HFFc6 (cell line): ENCODE measurements at regions not wholly inside any gene's neighbourhood (a gene's known extent, or its start where the extent isn't known, plus 50 kb on each side); places are given as distances from the start of the nearest gene placed in this dataset.
"Not testable (repeated sequence)": the region's sequence is repeated elsewhere in the genome, so short reads cannot be mapped to it uniquely, and the experiment has no call there.

Experiments used
- DNase-seq: peaks from one replicate; pipeline ENCODE4 v3.0.0-alpha.2; 2018
- H3K27ac Mint-ChIP-seq: 2 replicates; pipeline ENCODE4 v1.8.0; 2020; ENCODE audit warnings: mild to moderate bottlenecking, mixed read lengths
- H3K27me3 Mint-ChIP-seq: 2 replicates; pipeline ENCODE4 v1.8.0; 2021; ENCODE audit warnings: mild to moderate bottlenecking, moderate library complexity, mixed read lengths; ENCODE audit not compliant: insufficient read depth
- H3K36me3 Mint-ChIP-seq: 2 replicates; pipeline ENCODE4 v1.8.0; 2021; ENCODE audit warnings: low read depth, mixed read lengths
- H3K4me1 Mint-ChIP-seq: 2 replicates; pipeline ENCODE4 v1.8.0; 2020; ENCODE audit warnings: low read depth, mixed read lengths
- H3K4me3 Mint-ChIP-seq: 2 replicates; pipeline ENCODE4 v1.8.0; 2020; ENCODE audit warnings: mild to moderate bottlenecking, moderate library complexity, mixed read lengths
- H3K9me3 Mint-ChIP-seq: 2 replicates; pipeline ENCODE4 v1.8.0; 2020; ENCODE audit warnings: mild to moderate bottlenecking, mixed read lengths
- TF ChIP-seq, protein P1 (sequence below): fragments of 200-600 bp; sonication (generic); IDR thresholded peaks from 2 replicates; pipeline ENCODE4 v1.5.0; 2021; ENCODE audit warnings: antibody characterized with exemption, mild to moderate bottlenecking

DNA sequence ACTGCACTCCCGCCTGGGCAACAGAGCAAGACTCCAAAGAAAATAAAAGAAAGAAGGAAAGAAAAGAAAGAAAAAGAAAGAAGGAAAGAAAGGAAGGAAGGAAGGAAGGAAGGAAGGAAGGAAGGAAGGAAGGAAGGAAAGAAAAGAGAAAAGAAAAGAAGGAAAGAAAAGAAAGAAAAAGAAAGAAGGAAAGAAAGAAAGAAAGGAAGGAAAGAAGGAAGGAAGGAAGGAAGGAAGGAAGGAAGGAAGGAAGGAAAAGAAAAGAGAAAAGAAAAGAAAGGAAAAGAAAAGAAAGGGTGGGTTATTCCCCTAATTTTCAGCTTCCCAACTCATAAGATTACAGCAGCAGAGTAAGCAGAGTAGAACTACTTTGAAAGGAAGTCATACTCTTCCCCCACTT is 64.4 kb downstream of the TMEM200C start:
- peaks cover 68% of the 10 kb centered on the region for H3K9me3 Mint-ChIP-seq

DNA sequence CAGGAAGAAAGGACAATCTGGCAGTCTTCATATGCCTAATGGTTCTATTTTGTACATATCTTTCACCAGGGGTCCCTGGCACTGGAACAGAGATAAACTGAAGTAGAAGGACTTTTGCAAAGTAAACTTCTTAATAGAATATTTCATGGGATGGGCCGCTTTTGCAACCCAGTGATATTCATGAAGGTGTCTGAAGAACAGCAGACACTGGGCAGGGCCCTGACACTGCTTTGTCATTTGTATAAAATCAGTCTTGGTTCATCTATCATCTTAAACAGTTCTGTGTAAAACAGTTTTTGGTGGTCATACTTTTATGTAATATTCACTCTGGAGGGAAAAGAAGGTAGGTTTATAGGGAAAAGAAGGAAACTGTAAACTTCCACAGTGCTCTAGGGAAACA is 66.4 kb downstream of the TMEM200C start:
- Mint-ChIP-seq H3K27me3 (no peaks in the 10 kb centered on the region), H3K9me3 (peaks cover 58% of the 10 kb centered on the region), H3K27ac (no peak overlapping the region), H3K4me1 (no peaks in the 10 kb centered on the region), H3K4me3 (no peak overlapping the region), H3K36me3 (0 out of 2 replicates have a peak, but pooled peaks cover 4% of the 10 kb centered on the region)
- TF ChIP-seq, protein P1, sequence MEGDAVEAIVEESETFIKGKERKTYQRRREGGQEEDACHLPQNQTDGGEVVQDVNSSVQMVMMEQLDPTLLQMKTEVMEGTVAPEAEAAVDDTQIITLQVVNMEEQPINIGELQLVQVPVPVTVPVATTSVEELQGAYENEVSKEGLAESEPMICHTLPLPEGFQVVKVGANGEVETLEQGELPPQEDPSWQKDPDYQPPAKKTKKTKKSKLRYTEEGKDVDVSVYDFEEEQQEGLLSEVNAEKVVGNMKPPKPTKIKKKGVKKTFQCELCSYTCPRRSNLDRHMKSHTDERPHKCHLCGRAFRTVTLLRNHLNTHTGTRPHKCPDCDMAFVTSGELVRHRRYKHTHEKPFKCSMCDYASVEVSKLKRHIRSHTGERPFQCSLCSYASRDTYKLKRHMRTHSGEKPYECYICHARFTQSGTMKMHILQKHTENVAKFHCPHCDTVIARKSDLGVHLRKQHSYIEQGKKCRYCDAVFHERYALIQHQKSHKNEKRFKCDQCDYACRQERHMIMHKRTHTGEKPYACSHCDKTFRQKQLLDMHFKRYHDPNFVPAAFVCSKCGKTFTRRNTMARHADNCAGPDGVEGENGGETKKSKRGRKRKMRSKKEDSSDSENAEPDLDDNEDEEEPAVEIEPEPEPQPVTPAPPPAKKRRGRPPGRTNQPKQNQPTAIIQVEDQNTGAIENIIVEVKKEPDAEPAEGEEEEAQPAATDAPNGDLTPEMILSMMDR: no peak
- no peak for DNase-seq

More for the DNA sequence above, 64.4 kb downstream of the TMEM200C start:
- H3K4me3 Mint-ChIP-seq, H3K4me1 Mint-ChIP-seq, H3K27ac Mint-ChIP-seq, DNase-seq, H3K36me3 Mint-ChIP-seq, H3K27me3 Mint-ChIP-seq: not testable (repeated sequence)

DNA sequence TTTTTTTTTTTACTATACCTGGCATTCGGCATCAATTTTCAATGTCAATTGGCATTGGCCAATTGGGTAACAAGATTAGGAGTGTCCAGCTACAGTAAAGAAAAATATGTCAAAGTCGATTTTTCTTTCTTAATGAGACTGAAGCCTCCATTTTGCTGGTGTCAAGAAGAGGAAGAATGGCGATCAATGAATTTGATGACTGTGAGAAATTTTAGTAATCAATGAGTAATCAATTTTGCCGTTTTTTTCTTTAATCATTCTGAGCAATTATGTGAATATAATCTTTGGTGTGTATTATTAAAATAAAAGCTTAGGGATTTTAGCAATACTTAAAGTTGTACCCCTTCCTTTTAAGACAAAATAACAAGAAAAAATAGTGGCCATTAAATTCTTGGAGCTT is 69.7 kb downstream of the TMEM200C start:
- Mint-ChIP-seq H3K9me3 (peaks cover 57% of the 10 kb centered on the region), H3K27ac (no peak overlapping the region), H3K27me3 (peaks cover 1% of the 10 kb centered on the region), H3K4me3 (no peak overlapping the region), H3K36me3 (no peaks in the 10 kb centered on the region), H3K4me1 (no peaks in the 10 kb centered on the region)
- TF ChIP-seq, protein P1: no peak
- DNase-seq: no peak

DNA sequence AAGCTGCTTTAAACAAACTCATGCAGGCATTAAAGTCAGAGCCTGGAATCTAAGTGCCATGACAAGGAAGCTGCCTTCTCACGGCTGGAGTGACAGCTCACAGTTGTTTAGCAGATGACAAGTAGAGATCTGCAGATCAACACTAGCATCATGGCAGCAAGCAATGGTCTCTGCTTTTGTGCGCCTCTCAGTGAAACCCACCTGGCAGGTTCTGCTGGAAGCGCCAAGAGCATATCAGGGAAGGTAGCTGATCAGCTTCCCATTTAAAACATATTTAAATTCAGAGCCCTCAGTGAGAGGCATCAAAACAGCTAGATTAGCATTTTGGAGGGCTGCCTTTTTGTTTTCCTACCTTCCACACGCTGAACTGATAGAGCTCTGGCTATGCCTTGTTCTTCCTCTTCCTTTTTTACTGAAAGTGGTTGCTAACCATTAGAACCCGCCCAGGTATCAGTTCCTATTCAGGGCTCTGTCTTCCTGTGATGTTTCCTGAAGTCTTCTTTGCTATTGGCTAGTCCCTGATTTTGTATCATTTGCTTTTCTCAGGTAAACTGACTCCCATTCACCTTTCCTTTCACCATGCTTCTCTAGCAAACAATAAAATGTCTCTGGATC is 70.8 kb downstream of the TMEM200C start:
- Mint-ChIP-seq H3K9me3 (peaks cover 54% of the 10 kb centered on the region), H3K27me3 (peaks cover 1% of the 10 kb centered on the region), H3K4me1 (no peaks in the 10 kb centered on the region), H3K4me3 (no peak overlapping the region), H3K27ac (no peak overlapping the region), H3K36me3 (no peaks in the 10 kb centered on the region)
- TF ChIP-seq, protein P1: no peak
- DNase-seq: no peak

DNA sequence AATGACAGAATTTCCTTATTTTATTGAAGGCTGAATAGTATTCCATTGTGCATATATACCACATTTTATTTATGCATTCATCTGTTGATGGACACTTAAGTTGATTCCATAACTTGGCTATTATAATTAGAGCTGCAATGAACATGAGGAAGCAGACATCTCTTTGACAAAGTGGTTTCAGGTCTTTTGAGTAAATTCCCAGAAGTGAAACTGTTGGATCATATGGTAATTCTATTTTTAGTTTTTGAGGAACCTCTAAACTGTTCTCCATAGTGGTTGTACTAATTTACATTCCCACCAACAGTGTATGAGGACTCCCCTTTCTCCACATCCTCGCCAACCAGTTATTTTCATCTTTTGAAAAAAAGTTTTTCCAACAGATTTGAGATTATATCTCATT is 77.5 kb downstream of the TMEM200C start:
- H3K36me3 Mint-ChIP-seq: no peaks in the 10 kb centered on the region
- TF ChIP-seq, protein P1: no peak
- H3K4me3 Mint-ChIP-seq: no peak overlapping the region
- H3K4me1 Mint-ChIP-seq: no peaks in the 10 kb centered on the region
- H3K27ac Mint-ChIP-seq: no peak overlapping the region
- DNase-seq: no peak
- peaks cover 38% of the 10 kb centered on the region for H3K9me3 Mint-ChIP-seq
- no peaks in the 10 kb centered on the region; the same call in 1 of the 2 replicates for H3K27me3 Mint-ChIP-seq

DNA sequence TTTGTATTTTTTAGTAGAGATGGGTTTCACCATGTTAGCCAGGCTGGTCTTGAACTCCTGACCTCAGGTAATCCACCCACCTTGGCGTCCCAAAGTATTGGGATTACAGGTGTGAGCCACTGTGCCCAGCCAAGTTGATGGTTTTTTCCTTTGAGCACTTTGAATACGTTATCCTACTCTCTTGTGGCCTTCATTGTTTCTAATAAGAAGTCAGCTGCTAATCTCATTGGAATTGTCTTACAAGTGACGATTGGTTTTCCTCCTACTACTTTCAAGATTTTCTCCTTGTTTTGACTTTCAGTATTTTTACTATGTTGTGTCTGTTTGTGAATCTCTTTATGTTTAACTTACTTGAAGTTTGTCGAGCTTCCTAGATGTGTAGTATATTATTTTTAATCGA is 88.5 kb downstream of the TMEM200C start:
- TF ChIP-seq, protein P1: no peak
- no peaks in the 10 kb centered on the region for H3K4me1 Mint-ChIP-seq
- no peak overlapping the region for H3K4me3 Mint-ChIP-seq
- H3K27ac Mint-ChIP-seq: no peak overlapping the region
- peaks cover 68% of the 10 kb centered on the region for H3K9me3 Mint-ChIP-seq
- peaks cover 2% of the 10 kb centered on the region; the same call in 1 of the 2 replicates for H3K27me3 Mint-ChIP-seq
- peaks cover 12% of the 10 kb centered on the region; the same call in 1 of the 2 replicates for H3K36me3 Mint-ChIP-seq
- no peak for DNase-seq
